ENCODE measurements at regions not wholly inside any gene's neighbourhood (a gene's known extent, or its start where the extent isn't known, plus 50 kb on each side); places are given as distances from the start of the nearest gene placed in this dataset.
A peak's percentile ranks its signal among the peaks of the same experiment; 100 is the strongest.

GRCh38 chr21:15256996-15257395 is 192.2 kb upstream of the NRIP1 start (continued):
- TF ChIP-seq PYGO2 (tag; IDR thresholded peaks at IDR 0.05), result no peak
- no peak for TF ChIP-seq FOXA3 (CRISPR knock-in tag; conservative IDR thresholded peaks at IDR 0.05 in 1 of 2, IDR thresholded peaks at IDR 0.05 in 1 of 2)

GRCh38 chr21:15257646-15258045 is 192.8 kb upstream of the NRIP1 start:
- H3K4me2 ChIP-seq (ENCODE audit: insufficient read depth, low read length), result no peak overlapping the region
- 22% methylated on average over 4 of the region's 4 CpGs for WGBS (ENCODE audit: insufficient coverage, low coverage, missing lambda C conversion rate)
- no peaks in the 10 kb centered on the region for H3K36me3 ChIP-seq (ENCODE audit: control insufficient read depth, insufficient read depth, low read length)
- DNase-seq (ENCODE audit: extremely low read depth in 1 of 4, low spot score in 3 of 4), result no peak
- ATAC-seq, result no peak
- ChIA-PET POLR2A (no interaction called here), CTCF (ENCODE audit: low intra/inter-chr PET ratio) (no interaction called here)
- no peaks in the 10 kb centered on the region for H4K20me1 ChIP-seq (replicated peaks; ENCODE audit: control insufficient read depth, insufficient read depth, low read length)
- H3K9ac ChIP-seq (ENCODE audit: insufficient read depth in 1 of 2, low read depth in 2 of 2, low read length in 2 of 2), result no peak overlapping the region
- no TSS peak for BruUV-seq (replicated peaks)
- no peak overlapping the region for H3K4me3 ChIP-seq
- peak overlapping the region; percentile 47; the same call in 1 of the 2 replicates for H2AFZ ChIP-seq (ENCODE audit: low read depth, low read length)
- no peaks in the 10 kb centered on the region for H3K9me3 ChIP-seq (replicated peaks; ENCODE audit: control insufficient read depth, insufficient read depth, low read depth, low read length)
- intact Hi-C loops (cut with micrococcal nuclease), result no loop called here
- H3K27me3 ChIP-seq (ENCODE audit: control insufficient read depth in 2 of 2, insufficient read depth in 2 of 2, low read length in 2 of 2), result no peaks in the 10 kb centered on the region
- H3K79me2 ChIP-seq (ENCODE audit: control insufficient read depth, insufficient read depth, low read length), result no peaks in the 10 kb centered on the region
- no peaks in the 10 kb centered on the region for H3K9me1 ChIP-seq (ENCODE audit: control insufficient read depth, insufficient read depth, low read length)
- in situ Hi-C loops (cut with MboI), result no loop called here
- no peaks in the 10 kb centered on the region for H3K4me1 ChIP-seq (replicated peaks in 1 of 2; ENCODE audit: control insufficient read depth in 2 of 2, insufficient read depth in 2 of 2, low read length in 2 of 2)
- FAIRE-seq, result no peak
- no peak overlapping the region for H3K27ac ChIP-seq (ENCODE audit: extremely low read depth, low read depth, low read length)
- TF ChIP-seq ATF7 (IDR thresholded peaks at IDR 0.05) (no peak), SNRNP70 (optimal IDR thresholded peaks at IDR 0.05; ENCODE audit: low read depth, low read length) (no peak), ARHGAP35 (IDR thresholded peaks at IDR 0.05; ENCODE audit: partially characterized antibody) (no peak), MEF2A (IDR thresholded peaks at IDR 0.05; ENCODE audit: control insufficient read depth, low read depth, low read length) (no peak), SRSF9 (IDR thresholded peaks at IDR 0.05; ENCODE audit: borderline replicate concordance, low read depth, low read length) (no peak), LEF1 (IDR thresholded peaks at IDR 0.05) (no peak), TEAD2 (tag; IDR thresholded peaks at IDR 0.05) (no peak), DDX20 (tag; IDR thresholded peaks at IDR 0.05; ENCODE audit: low read depth) (no peak), NFIX (CRISPR knock-in tag; IDR thresholded peaks at IDR 0.05; ENCODE audit: low read depth) (no peak), NELFE (IDR thresholded peaks at IDR 0.05; ENCODE audit: insufficient read depth, insufficient read length) (no peak), CREB3 (tag; conservative IDR thresholded peaks at IDR 0.05; ENCODE audit: low read depth) (no peak), ZNF830 (CRISPR knock-in tag; IDR thresholded peaks at IDR 0.05) (no peak), DNMT1 (IDR thresholded peaks at IDR 0.05) (no peak), ZNF239 (CRISPR knock-in tag; IDR thresholded peaks at IDR 0.05) (no peak), ZBTB9 (CRISPR knock-in tag; IDR thresholded peaks at IDR 0.05) (no peak), NFRKB (IDR thresholded peaks at IDR 0.05; ENCODE audit: low read depth) (no peak), HNRNPL (IDR thresholded peaks at IDR 0.05; ENCODE audit: low read depth, low read length) (no peak), CREB1 (IDR thresholded peaks at IDR 0.05) (no peak), CREB1 (CRISPR knock-in tag; IDR thresholded peaks at IDR 0.05) (no peak)
